Smooth muscle cell (in vitro differentiated cells): ENCODE measurements at regions not wholly inside any gene's neighbourhood (a gene's known extent, or its start where the extent isn't known, plus 50 kb on each side); places are given as distances from the start of the nearest gene placed in this dataset.

Experiments
- DNase-seq: peaks from one replicate; lab custom pipeline; 2025; ENCODE audit not compliant: unreplicated experiment; lab: John Stamatoyannopoulos, UW
- H2AFZ ChIP-seq: fragments of 200-600 bp; sonication (generic); 2 replicates; pipeline ENCODE4 v1.6.0; 2016; ENCODE audit warnings: antibody characterized with exemption, low read depth, mild to moderate bottlenecking
- H3F3A ChIP-seq: fragments of 200-600 bp; sonication (generic); 2 replicates; pipeline ENCODE4 v1.6.0; 2017; ENCODE audit warnings: antibody characterized with exemption, low read depth
- H3K27ac ChIP-seq: fragments of 200-600 bp; sonication (generic); 2 replicates; pipeline ENCODE4 v1.5.1; 2016; ENCODE audit warnings: low read depth, mild to moderate bottlenecking
- H3K27me3 ChIP-seq: fragments of 200-600 bp; sonication (generic); 2 replicates; pipeline ENCODE4 v1.6.1; 2016; ENCODE audit warnings: low read depth, mild to moderate bottlenecking
- H3K36me3 ChIP-seq: fragments of 200-600 bp; sonication (generic); 2 replicates; pipeline ENCODE4 v1.5.1; 2016; ENCODE audit warnings: low read depth
- H3K4me1 ChIP-seq: fragments of 200-600 bp; sonication (generic); 2 replicates; pipeline ENCODE4 v1.5.1; 2016; ENCODE audit warnings: low read depth
- H3K4me2 ChIP-seq: fragments of 200-600 bp; sonication (generic); 2 replicates; pipeline ENCODE4 v1.6.0; 2016; ENCODE audit warnings: mild to moderate bottlenecking
- H3K4me3 ChIP-seq: fragments of 200-600 bp; sonication (generic); 2 replicates; pipeline ENCODE4 v1.5.1; 2016; ENCODE audit warnings: mild to moderate bottlenecking
- H3K79me2 ChIP-seq: fragments of 200-600 bp; sonication (generic); 2 replicates; pipeline ENCODE4 v1.6.0; 2016; ENCODE audit warnings: low read depth, mild to moderate bottlenecking
- H3K9ac ChIP-seq: fragments of 200-600 bp; sonication (generic); 2 replicates; pipeline ENCODE4 v1.6.0; 2016; ENCODE audit warnings: low read depth
- H3K9me3 ChIP-seq: fragments of 200-600 bp; sonication (generic); replicated peaks from 2 replicates; pipeline ENCODE4 v1.5.1; 2016; ENCODE audit warnings: low read depth
- H4K20me1 ChIP-seq: fragments of 200-600 bp; sonication (generic); 2 replicates; pipeline ENCODE4 v1.6.0; 2016; ENCODE audit warnings: low read depth
- WGBS: methylation state at CpG from one replicate; pipeline ENCODE4 v1.1.7; 2016; ENCODE audit warnings: low lambda C conversion rate; 5-methylcytosine and 5-hydroxymethylcytosine counted together
- TF ChIP-seq, protein P1 (sequence below): fragments of 200-600 bp; sonication (generic); IDR thresholded peaks from 2 replicates; pipeline ENCODE4 v1.5.1; 2017; ENCODE audit warnings: borderline replicate concordance, mild to moderate bottlenecking, antibody characterized with exemption; ENCODE audit not compliant: insufficient read depth, poor library complexity, severe bottlenecking

DNA sequence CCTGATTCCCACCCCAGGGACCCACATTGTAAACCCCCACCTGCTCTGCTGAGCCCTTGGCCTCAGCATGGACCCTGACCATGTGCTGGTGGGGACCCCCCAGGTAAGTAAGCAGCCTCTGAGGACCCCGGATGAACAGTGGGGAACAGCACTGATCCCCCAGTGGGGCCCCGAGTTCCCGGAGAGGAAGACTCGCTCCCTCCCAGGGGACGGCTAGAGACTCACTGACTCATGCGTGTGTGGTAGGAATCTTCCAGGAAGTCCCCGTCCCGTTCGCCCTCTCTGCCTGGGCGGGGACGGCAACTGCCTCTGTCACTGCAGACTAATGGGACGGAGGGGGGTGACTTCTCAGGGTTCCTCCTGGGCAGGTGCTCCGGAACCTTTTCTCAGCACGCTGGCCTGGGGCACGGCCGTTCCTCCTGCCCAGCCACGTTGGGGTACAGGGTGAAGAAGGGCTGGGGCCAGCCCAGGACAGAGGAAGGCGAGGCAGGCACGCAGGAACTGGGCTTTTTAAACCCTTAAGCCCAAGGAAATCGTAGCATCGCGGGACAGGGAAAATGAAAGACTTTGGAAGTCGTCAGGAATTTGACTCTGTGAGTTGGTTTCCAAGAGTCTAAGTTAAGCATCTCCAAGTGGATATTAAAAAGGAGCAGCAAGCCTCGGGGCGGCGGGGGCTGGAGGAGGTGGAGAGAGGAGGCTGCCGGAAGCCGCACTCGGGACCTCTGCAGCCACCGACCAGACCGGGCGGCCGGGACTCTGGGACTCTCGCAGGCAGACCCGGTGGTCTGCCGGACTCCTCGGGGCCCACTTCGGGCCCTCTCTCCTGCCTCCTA lies 178.7 kb downstream of the SEC14L1 start:
- TF ChIP-seq, protein P1, sequence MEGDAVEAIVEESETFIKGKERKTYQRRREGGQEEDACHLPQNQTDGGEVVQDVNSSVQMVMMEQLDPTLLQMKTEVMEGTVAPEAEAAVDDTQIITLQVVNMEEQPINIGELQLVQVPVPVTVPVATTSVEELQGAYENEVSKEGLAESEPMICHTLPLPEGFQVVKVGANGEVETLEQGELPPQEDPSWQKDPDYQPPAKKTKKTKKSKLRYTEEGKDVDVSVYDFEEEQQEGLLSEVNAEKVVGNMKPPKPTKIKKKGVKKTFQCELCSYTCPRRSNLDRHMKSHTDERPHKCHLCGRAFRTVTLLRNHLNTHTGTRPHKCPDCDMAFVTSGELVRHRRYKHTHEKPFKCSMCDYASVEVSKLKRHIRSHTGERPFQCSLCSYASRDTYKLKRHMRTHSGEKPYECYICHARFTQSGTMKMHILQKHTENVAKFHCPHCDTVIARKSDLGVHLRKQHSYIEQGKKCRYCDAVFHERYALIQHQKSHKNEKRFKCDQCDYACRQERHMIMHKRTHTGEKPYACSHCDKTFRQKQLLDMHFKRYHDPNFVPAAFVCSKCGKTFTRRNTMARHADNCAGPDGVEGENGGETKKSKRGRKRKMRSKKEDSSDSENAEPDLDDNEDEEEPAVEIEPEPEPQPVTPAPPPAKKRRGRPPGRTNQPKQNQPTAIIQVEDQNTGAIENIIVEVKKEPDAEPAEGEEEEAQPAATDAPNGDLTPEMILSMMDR = no peak
- peak overlapping the region; percentile 91 for H3K9ac ChIP-seq
- H3K27me3 ChIP-seq = no peaks in the 10 kb centered on the region
- H3K36me3 ChIP-seq = no peaks in the 10 kb centered on the region
- peak overlapping the region; percentile 98 for H3K27ac ChIP-seq
- H3K4me2 ChIP-seq = peak overlapping the region; percentile 93
- peak overlapping the region; percentile 46 for H3K4me3 ChIP-seq
- H4K20me1 ChIP-seq = peaks cover 5% of the 10 kb centered on the region
- peaks cover 27% of the 10 kb centered on the region for H3F3A ChIP-seq
- WGBS = 23% methylated on average over 38 of the region's 38 CpGs
- no peak overlapping the region for H2AFZ ChIP-seq
- H3K79me2 ChIP-seq = peaks cover 25% of the 10 kb centered on the region
- peaks cover 24% of the 10 kb centered on the region for H3K4me1 ChIP-seq
- peak; percentile 55 for DNase-seq
- H3K9me3 ChIP-seq = no peaks in the 10 kb centered on the region

DNA sequence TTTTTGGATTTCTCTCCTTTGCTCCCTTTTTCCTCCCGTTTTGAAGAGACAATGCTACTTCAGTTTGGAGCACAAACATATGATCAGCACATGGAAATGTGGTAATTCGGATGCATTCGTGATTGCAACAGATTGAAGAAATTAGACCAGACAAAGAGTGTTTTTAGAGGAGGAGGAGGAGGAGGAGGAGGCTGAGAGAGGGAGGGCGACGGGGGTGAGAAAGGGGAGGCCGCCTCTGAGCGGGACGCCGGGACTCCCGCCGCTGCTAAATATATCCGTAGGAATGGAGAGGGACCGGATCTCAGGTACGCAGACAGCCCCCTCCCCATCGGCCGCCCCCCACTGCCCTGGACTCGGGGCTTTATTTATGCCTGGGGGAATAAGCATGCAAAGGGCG lies 179.3 kb downstream of the SEC14L1 start:
- 46% methylated on average over 18 of the region's 18 CpGs for WGBS

DNA sequence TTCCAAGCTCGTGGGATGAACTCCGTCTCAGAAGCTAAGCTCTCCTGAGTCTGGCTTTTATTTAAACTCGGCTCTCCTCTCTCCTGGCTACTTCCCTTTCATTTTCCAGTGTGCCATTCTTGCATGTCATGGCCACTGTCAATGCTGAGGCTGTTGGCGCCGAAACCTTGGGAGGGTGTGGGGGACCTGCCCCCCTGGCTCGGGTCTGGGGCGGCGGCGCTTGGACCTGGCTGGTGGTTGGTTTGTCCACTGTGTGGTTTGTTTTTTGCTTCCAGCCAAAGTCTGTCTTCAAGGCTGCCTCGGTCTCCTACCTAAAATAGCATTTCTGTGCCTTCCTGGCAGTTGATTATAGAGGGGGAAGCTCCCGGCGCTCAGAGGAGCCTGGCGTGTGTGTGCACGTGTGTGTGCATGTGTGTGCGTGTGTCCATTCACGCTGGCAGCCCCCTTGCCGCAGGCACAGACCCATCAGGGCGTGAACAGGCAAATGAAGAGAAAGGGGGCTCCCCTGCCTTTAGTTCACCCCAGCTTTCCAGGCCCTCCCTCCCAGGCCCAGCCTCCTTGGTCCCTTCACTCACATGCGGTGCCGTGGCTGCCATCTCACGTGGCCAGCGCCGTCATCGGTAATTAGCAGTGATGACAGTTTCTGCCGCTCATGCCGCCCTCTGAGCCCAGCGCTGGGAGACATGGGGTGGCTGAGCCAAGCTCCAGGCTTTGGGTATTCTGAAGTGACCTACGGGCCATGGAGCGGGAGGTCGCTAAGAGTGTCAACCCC lies 179.9 kb downstream of the SEC14L1 start:
- H2AFZ ChIP-seq = no peak overlapping the region
- peak overlapping the region; percentile 91 for H3K9ac ChIP-seq
- H3K4me3 ChIP-seq = peak overlapping the region; percentile 46
- H3F3A ChIP-seq = peaks cover 29% of the 10 kb centered on the region
- WGBS = 72% methylated on average over 30 of the region's 30 CpGs
- H3K79me2 ChIP-seq = peaks cover 25% of the 10 kb centered on the region
- peaks cover 16% of the 10 kb centered on the region for H4K20me1 ChIP-seq
- no peaks in the 10 kb centered on the region for H3K27me3 ChIP-seq
- H3K36me3 ChIP-seq = no peaks in the 10 kb centered on the region
- H3K4me2 ChIP-seq = peak overlapping the region; percentile 93
- DNase-seq = no peak
- peaks cover 23% of the 10 kb centered on the region for H3K4me1 ChIP-seq
- no peaks in the 10 kb centered on the region for H3K9me3 ChIP-seq
- peak overlapping the region; percentile 98 for H3K27ac ChIP-seq
- TF ChIP-seq, protein P1 = no peak

More for the DNA sequence above, 179.3 kb downstream of the SEC14L1 start:
- TF ChIP-seq, protein P1 = no peak
- H3K9me3 ChIP-seq = no peaks in the 10 kb centered on the region
- H3K4me3 ChIP-seq = peak overlapping the region; percentile 46
- peak overlapping the region; percentile 91 for H3K9ac ChIP-seq
- peak overlapping the region; percentile 98 for H3K27ac ChIP-seq
- no peak for DNase-seq
- H4K20me1 ChIP-seq = peaks cover 11% of the 10 kb centered on the region
- peak overlapping the region; percentile 93 for H3K4me2 ChIP-seq
- peaks cover 29% of the 10 kb centered on the region for H3F3A ChIP-seq
- H3K36me3 ChIP-seq = no peaks in the 10 kb centered on the region
- H3K4me1 ChIP-seq = peaks cover 24% of the 10 kb centered on the region
- H3K27me3 ChIP-seq = no peaks in the 10 kb centered on the region
- H2AFZ ChIP-seq = no peak overlapping the region
- peaks cover 25% of the 10 kb centered on the region for H3K79me2 ChIP-seq
